Lower leg skin (tissue), 4 donors: ENCODE measurements at regions not wholly inside any gene's neighbourhood (a gene's known extent, or its start where the extent isn't known, plus 50 kb on each side); places are given as distances from the start of the nearest gene placed in this dataset.
A peak's percentile ranks its signal among the peaks of the same experiment; 100 is the strongest.
"Not testable (repeated sequence)": the region's sequence is repeated elsewhere in the genome, so short reads cannot be mapped to it uniquely, and the experiment has no call there.

Source experiments
- DNase-seq, 2 donors: peaks; one replicate each; pipeline ENCODE4 v3.0.0-alpha.2; 2019; ENCODE audit warnings: low spot score in 2 of 2
- H3K4me3 ChIP-seq: fragments of 200-600 bp; sonication (generic); 2 replicates; pipeline ENCODE4 v1.5.1; 2017; ENCODE audit warnings: mild to moderate bottlenecking, low read depth; ENCODE audit not compliant: poor library complexity, severe bottlenecking
- POLR2A ChIP-seq, 2 donors: fragments of 450-650 bp; IDR thresholded peaks; one replicate each; pipeline ENCODE4 v1.6.1; 2016 to 2017; ENCODE audit warnings: antibody characterized with exemption in 2 of 2, mild to moderate bottlenecking in 1 of 2, moderate library complexity in 1 of 2
- WGBS, 2 donors: methylation state at CpG; one replicate each; pipeline ENCODE4 v1.1.5; 2018; 5-methylcytosine and 5-hydroxymethylcytosine counted together
- intact Hi-C: fragments of 100-400 bp; cut with DNase I; formaldehyde crosslinking; loops from one replicate; pipeline ENCODE4 v1.15.0; 2023; ENCODE audit warnings: low total_unique reads
- TF ChIP-seq, protein P1 (sequence below), 3 donors: fragments of 450-650 bp; IDR thresholded peaks; one replicate each; pipeline ENCODE4 v1.5.1; 2016; ENCODE audit warnings: antibody characterized with exemption in 3 of 3, mild to moderate bottlenecking in 3 of 3, moderate library complexity in 2 of 3

DNA sequence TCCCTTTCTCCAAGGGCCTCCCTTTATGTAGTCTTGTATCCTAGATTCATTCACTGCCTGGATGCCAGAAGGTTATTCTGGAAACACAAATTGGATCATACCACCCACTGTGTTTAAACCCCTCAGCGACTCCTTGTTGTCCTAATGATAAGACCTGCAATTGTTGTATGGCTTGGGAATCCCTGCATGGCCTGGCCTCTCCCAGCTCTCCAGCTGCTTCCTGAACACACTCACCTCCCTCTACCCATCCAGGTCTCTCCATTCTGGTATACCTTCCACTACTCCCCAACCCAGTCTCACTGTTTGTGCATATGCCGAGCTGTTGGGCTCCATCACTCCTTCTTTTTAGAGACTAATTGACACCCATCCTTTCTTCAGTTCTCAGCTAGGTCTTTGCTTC is 124.3 kb upstream of the ALX4 start:
- no peak for DNase-seq
- H3K4me3 ChIP-seq = no peak overlapping the region
- TF ChIP-seq POLR2A (IDR thresholded peaks at IDR 0.05) = no peak
- TF ChIP-seq, protein P1, sequence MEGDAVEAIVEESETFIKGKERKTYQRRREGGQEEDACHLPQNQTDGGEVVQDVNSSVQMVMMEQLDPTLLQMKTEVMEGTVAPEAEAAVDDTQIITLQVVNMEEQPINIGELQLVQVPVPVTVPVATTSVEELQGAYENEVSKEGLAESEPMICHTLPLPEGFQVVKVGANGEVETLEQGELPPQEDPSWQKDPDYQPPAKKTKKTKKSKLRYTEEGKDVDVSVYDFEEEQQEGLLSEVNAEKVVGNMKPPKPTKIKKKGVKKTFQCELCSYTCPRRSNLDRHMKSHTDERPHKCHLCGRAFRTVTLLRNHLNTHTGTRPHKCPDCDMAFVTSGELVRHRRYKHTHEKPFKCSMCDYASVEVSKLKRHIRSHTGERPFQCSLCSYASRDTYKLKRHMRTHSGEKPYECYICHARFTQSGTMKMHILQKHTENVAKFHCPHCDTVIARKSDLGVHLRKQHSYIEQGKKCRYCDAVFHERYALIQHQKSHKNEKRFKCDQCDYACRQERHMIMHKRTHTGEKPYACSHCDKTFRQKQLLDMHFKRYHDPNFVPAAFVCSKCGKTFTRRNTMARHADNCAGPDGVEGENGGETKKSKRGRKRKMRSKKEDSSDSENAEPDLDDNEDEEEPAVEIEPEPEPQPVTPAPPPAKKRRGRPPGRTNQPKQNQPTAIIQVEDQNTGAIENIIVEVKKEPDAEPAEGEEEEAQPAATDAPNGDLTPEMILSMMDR (IDR thresholded peaks at IDR 0.05) = no peak
- WGBS, 2 donors = 74 to 91% methylated on average over 2 of the region's 2 CpGs
- intact Hi-C loops = no loop called here

DNA sequence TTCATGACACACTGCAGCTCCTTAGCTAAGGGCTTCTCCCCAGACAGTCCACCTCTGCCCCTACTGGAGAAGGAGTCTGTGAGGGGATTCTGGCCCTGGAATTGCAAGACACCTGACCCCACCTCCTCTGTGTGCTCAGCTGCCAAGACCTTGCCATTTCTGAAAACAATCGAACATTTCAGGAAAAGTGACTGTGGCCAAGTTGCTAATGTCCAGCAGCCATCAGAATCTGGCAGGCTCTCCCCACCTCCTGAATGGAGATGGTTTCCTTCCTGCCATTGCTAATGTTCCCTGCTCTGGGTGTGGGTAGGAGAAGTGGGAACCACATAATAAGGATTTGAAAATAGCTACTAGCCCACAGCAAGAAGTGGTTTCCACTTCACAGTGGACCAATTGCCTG is 127.2 kb upstream of the ALX4 start:
- no peak for DNase-seq
- no peak for TF ChIP-seq POLR2A (IDR thresholded peaks at IDR 0.05)
- TF ChIP-seq, protein P1 (IDR thresholded peaks at IDR 0.05) = no peak
- 50 to 89% methylated on average over 1 of the region's 1 CpG for WGBS, 2 donors
- no peak overlapping the region for H3K4me3 ChIP-seq
- intact Hi-C loops = no loop called here

DNA sequence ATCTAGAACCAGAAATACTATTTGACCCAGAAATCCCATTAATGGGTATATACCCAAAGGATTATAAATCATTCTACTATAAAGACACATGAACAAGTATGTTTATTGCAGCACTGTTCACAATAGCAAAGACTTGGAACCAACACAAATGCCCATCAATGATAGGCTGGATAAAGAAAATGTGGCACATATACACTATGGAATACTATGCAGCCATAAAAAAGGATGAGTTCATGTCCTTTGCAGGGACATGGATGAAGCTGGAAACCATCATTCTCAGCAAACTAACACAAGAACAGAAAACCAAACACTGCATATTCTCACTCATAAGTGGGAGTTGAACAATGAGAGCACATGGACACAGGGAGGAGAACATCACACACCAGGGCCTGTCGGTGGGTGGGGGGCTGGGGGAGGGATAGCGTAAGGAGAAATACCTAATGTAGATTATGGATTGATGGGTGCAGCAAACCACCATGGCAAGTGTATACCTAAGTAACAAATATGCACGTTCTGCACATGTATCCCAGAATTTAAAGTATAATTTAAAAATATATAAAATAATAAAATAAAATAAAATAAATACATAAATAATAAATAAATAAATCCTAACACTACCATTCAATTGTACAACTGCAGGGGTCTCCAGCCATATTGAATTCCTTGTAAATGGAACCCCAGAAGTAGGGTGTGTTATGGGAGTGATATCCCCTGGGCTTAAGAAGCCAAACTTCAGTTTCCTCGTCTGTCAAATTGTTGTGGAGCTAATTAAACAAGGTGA is 122.4 kb upstream of the CD82 start:
- intact Hi-C loops, DNase-seq, H3K4me3 ChIP-seq: not testable (repeated sequence)
- 78 to 88% methylated on average over 4 of the region's 4 CpGs for WGBS, 2 donors

DNA sequence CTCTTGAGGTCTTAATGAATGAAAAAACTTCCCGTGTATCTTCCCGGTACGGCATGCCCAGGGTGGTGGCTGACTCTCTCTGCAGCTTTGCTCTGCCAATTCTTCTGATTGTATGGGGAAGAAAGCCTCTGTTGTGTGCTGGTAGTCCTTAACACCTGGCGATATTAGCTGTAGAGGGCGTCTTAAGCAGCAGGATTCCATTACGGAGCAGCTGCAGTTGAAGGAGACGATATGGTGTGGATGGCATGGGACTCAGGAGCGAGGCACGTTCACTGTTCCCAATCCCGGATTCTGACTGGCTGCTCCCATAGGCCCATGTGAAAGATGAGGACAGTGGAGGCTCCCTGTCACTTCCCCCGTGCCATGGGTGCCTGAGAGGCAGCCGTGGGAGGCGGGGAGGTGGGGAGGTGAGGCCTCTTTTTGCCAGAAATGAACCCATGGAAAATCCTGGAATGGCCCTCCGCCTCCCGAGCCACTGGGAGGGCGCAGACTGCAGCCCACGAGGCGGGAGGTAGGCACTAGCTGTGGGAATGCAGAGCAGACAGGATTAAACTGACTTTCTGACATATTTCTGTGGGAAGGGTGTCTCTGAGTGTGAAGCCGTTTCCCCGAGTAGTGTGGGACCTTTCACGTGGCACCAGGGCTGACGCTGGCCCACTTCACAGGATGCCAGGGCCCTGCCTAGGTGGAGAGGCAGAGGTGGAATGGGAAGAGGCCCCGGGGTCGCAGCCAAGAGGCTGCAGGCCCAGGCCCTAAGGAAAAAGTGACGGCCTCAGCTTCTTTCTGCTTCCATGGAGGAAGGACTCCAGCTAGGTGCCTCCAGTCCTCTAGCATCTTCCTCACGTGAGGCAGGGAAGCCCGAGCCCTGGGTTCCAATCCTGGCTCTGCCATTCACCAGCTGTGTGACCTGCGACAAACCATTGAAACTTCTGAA is 121.4 kb upstream of the CD82 start:
- 66 to 76% methylated on average over 28 of the region's 28 CpGs for WGBS, 2 donors
- TF ChIP-seq, protein P1 (IDR thresholded peaks at IDR 0.05) = no peak
- TF ChIP-seq POLR2A (IDR thresholded peaks at IDR 0.05) = no peak

DNA sequence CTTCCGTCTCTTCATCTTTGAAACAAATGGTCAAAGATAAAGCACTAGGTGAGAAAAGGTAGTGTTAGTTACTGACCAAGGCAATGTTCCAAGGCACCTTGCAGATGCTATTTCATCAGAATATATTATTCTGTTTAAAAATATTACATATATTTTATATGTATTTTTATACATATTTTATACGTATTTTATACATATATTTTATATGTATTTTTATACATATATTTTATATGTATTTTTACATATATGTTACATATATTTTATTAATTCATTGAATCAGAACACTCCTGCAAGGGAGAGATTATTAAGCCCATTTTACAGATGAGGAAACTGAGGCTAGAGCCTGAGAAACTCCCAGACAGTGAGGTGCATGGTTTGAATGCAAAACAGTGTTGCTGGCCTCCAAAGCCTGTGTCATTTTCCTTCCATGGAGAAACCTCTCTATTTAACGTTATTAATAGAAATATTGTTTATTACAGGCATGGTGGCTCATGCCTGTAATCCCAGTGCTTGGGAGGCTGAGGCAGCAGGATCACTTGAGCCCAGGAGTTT is 120.6 kb upstream of the CD82 start:
- 64 to 76% methylated on average over 3 of the region's 3 CpGs for WGBS, 2 donors
- intact Hi-C loops = no loop called here
- H3K4me3 ChIP-seq = no peak overlapping the region
- no peak for TF ChIP-seq POLR2A (IDR thresholded peaks at IDR 0.05)
- TF ChIP-seq, protein P1 (IDR thresholded peaks at IDR 0.05) = no peak
- no peak for DNase-seq

More for the DNA sequence above, 121.4 kb upstream of the CD82 start:
- peak in 1 of 2 donors; percentile 68 for DNase-seq
- intact Hi-C loops = no loop called here
- H3K4me3 ChIP-seq = no peak overlapping the region
